Adrenal gland (tissue), 5 donors: ENCODE measurements at regions not wholly inside any gene's neighbourhood (a gene's known extent, or its start where the extent isn't known, plus 50 kb on each side); places are given as distances from the start of the nearest gene placed in this dataset.

Experiments used
- POLR2A ChIP-seq, 2 donors: fragments of 450-650 bp; IDR thresholded peaks; one replicate each; pipeline ENCODE4 v1.6.1; 2017; ENCODE audit warnings: antibody characterized with exemption in 2 of 2, mild to moderate bottlenecking in 2 of 2, moderate library complexity in 1 of 2
- TF ChIP-seq, protein P1 (sequence below), 6 experiments: fragments of 450-650 bp in 4 of 6; fragments of 200-600 bp in 2 of 6; sonication (generic) in 1 of 6; IDR thresholded peaks; 1 replicate in 5 of 6; 2 replicates in 1 of 6; pipeline versions ENCODE4 v1.5.1 to v1.8.0; 2016 to 2021; ENCODE audit warnings: antibody characterized with exemption in 6 of 6, mild to moderate bottlenecking in 2 of 6, moderate library complexity in 1 of 6
- donor health status: DM: no; HTN: no; CAD: no.

DNA sequence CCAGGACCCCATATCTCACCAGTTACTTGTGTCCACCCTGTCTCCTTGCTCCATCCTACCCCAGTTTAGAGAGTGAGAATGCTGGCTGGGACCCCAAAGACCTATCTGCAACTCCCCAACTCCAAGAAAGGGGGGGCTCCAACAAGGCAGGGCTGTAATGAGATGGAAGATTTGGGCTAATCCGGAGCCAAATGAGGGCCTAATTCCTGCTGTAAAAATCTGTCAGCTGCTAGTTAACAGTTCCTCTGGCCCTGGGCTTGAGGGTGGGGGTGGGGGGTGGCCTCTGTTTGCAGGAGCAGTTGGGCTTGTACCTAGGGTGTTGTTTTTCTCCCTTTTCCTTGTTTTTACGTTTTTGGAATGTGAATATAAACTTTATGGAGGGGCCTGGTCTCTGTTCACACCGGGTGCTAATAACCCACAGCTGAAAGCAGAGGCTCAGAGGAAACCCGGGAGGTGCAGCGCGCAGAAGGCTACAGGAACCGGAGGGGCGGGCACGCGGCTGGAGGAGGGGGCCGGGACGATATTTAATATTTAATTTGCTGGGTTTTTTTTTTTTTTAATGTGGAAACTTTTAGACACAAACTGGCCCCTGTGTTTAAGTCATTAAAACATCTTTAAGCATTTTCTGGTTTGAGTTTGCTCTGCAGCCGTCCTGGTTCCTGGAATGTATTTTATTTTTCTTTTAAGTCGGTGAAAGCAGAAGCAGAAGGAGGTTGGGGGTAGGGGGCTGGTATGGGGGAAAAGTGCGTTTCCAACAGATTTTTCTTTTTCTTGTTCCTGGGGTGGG is 70.7 kb downstream of the NCR2 start:
- TF ChIP-seq, protein P1, sequence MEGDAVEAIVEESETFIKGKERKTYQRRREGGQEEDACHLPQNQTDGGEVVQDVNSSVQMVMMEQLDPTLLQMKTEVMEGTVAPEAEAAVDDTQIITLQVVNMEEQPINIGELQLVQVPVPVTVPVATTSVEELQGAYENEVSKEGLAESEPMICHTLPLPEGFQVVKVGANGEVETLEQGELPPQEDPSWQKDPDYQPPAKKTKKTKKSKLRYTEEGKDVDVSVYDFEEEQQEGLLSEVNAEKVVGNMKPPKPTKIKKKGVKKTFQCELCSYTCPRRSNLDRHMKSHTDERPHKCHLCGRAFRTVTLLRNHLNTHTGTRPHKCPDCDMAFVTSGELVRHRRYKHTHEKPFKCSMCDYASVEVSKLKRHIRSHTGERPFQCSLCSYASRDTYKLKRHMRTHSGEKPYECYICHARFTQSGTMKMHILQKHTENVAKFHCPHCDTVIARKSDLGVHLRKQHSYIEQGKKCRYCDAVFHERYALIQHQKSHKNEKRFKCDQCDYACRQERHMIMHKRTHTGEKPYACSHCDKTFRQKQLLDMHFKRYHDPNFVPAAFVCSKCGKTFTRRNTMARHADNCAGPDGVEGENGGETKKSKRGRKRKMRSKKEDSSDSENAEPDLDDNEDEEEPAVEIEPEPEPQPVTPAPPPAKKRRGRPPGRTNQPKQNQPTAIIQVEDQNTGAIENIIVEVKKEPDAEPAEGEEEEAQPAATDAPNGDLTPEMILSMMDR (IDR thresholded peaks at IDR 0.05), result no peak
- TF ChIP-seq POLR2A (IDR thresholded peaks at IDR 0.05), result no peak
